ENCODE measurements at regions not wholly inside any gene's neighbourhood (a gene's known extent, or its start where the extent isn't known, plus 50 kb on each side); places are given as distances from the start of the nearest gene placed in this dataset.

- TF ChIP-seq CTCF (IDR thresholded peaks at IDR 0.05; ENCODE audit: insufficient read depth, low read depth, low read length, missing control alignments): no peak
- H3K4me3 ChIP-seq (ENCODE audit: low read depth, low read length): no peak overlapping the region
- DNase-seq (ENCODE audit: low read depth): no peak
Observed at GRCh38 chr3:23146163-23146562, 57.0 kb upstream of the UBE2E2 start.

DNA sequence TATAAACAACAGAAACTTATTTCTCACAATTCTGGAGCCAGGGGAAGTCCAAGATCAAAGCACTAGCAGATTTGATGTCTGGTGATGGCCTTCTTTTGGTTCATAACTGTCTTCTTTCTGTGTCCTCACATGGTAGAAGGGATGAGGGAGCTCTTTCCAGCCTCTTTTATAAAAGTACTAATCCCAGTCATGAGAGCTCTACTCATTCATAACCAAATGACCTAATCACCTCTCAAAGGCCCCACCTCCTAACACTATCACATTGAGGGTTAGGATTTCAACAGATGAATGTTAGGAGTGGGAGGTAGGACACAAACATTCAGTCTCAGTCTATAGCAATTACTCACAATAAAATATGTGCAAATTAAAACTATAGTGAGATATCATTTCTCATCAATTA, 50.1 kb upstream of the UBE2E2 start:
- no peak for DNase-seq (ENCODE audit: low read depth)
- no peak overlapping the region for H3K4me3 ChIP-seq (ENCODE audit: low read depth, low read length)
- no peak for TF ChIP-seq CTCF (IDR thresholded peaks at IDR 0.05; ENCODE audit: insufficient read depth, low read depth, low read length, missing control alignments)
